ENCODE measurements at regions not wholly inside any gene's neighbourhood (a gene's known extent, or its start where the extent isn't known, plus 50 kb on each side); places are given as distances from the start of the nearest gene placed in this dataset.

DNA sequence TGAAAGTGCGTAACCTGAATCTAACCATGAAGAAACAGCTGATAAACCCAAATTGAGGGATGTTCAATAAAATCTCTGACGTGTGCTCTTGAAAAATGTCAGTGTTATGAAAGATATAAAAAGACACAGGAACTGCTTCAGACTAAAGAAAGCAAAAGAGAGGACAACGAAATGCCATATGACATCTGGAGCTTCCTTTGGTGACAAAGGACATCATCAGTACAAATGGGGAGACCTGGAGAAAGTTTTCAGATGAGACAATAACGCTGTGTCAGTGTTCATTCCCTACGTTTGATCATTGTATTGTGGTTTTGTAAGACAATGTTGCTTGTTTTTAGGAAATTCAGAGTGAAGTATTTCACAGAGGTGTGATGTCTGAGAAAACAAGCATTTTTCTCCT, 125.9 kb upstream of the MAP1LC3B2 start:
- TF ChIP-seq, protein P1, sequence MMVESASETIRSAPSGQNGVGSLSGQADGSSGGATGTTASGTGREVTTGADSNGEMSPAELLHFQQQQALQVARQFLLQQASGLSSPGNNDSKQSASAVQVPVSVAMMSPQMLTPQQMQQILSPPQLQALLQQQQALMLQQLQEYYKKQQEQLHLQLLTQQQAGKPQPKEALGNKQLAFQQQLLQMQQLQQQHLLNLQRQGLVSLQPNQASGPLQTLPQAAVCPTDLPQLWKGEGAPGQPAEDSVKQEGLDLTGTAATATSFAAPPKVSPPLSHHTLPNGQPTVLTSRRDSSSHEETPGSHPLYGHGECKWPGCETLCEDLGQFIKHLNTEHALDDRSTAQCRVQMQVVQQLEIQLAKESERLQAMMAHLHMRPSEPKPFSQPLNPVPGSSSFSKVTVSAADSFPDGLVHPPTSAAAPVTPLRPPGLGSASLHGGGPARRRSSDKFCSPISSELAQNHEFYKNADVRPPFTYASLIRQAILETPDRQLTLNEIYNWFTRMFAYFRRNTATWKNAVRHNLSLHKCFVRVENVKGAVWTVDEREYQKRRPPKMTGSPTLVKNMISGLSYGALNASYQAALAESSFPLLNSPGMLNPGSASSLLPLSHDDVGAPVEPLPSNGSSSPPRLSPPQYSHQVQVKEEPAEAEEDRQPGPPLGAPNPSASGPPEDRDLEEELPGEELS (CRISPR knock-in tag; IDR thresholded peaks at IDR 0.05), result no peak
- TF ChIP-seq, protein P2, sequence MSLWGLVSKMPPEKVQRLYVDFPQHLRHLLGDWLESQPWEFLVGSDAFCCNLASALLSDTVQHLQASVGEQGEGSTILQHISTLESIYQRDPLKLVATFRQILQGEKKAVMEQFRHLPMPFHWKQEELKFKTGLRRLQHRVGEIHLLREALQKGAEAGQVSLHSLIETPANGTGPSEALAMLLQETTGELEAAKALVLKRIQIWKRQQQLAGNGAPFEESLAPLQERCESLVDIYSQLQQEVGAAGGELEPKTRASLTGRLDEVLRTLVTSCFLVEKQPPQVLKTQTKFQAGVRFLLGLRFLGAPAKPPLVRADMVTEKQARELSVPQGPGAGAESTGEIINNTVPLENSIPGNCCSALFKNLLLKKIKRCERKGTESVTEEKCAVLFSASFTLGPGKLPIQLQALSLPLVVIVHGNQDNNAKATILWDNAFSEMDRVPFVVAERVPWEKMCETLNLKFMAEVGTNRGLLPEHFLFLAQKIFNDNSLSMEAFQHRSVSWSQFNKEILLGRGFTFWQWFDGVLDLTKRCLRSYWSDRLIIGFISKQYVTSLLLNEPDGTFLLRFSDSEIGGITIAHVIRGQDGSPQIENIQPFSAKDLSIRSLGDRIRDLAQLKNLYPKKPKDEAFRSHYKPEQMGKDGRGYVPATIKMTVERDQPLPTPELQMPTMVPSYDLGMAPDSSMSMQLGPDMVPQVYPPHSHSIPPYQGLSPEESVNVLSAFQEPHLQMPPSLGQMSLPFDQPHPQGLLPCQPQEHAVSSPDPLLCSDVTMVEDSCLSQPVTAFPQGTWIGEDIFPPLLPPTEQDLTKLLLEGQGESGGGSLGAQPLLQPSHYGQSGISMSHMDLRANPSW (CRISPR knock-in tag; IDR thresholded peaks at IDR 0.05; ENCODE audit: borderline replicate concordance), result no peak
- TF ChIP-seq, protein P3, sequence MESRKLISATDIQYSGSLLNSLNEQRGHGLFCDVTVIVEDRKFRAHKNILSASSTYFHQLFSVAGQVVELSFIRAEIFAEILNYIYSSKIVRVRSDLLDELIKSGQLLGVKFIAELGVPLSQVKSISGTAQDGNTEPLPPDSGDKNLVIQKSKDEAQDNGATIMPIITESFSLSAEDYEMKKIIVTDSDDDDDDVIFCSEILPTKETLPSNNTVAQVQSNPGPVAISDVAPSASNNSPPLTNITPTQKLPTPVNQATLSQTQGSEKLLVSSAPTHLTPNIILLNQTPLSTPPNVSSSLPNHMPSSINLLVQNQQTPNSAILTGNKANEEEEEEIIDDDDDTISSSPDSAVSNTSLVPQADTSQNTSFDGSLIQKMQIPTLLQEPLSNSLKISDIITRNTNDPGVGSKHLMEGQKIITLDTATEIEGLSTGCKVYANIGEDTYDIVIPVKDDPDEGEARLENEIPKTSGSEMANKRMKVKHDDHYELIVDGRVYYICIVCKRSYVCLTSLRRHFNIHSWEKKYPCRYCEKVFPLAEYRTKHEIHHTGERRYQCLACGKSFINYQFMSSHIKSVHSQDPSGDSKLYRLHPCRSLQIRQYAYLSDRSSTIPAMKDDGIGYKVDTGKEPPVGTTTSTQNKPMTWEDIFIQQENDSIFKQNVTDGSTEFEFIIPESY (CRISPR knock-in tag; IDR thresholded peaks at IDR 0.05), result no peak
- TF ChIP-seq RAD21 (CRISPR knock-in tag; IDR thresholded peaks at IDR 0.05) (no peak), CCDC6 (CRISPR knock-in tag; IDR thresholded peaks at IDR 0.05) (no peak), ZNF256 (CRISPR knock-in tag; conservative IDR thresholded peaks at IDR 0.05) (no peak), ZNF383 (CRISPR knock-in tag; IDR thresholded peaks at IDR 0.05; ENCODE audit: borderline replicate concordance) (no peak), MATR3 (CRISPR knock-in tag; IDR thresholded peaks at IDR 0.05) (no peak), KLF9 (CRISPR knock-in tag; IDR thresholded peaks at IDR 0.05; ENCODE audit: low read depth) (no peak), NFYC (CRISPR knock-in tag; IDR thresholded peaks at IDR 0.05) (no peak)
- TF ChIP-seq, protein P4, sequence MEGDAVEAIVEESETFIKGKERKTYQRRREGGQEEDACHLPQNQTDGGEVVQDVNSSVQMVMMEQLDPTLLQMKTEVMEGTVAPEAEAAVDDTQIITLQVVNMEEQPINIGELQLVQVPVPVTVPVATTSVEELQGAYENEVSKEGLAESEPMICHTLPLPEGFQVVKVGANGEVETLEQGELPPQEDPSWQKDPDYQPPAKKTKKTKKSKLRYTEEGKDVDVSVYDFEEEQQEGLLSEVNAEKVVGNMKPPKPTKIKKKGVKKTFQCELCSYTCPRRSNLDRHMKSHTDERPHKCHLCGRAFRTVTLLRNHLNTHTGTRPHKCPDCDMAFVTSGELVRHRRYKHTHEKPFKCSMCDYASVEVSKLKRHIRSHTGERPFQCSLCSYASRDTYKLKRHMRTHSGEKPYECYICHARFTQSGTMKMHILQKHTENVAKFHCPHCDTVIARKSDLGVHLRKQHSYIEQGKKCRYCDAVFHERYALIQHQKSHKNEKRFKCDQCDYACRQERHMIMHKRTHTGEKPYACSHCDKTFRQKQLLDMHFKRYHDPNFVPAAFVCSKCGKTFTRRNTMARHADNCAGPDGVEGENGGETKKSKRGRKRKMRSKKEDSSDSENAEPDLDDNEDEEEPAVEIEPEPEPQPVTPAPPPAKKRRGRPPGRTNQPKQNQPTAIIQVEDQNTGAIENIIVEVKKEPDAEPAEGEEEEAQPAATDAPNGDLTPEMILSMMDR (CRISPR knock-in tag; IDR thresholded peaks at IDR 0.05), result no peak
